IgD-negative memory B cell (primary cell): ENCODE measurements at regions not wholly inside any gene's neighbourhood (a gene's known extent, or its start where the extent isn't known, plus 50 kb on each side); places are given as distances from the start of the nearest gene placed in this dataset.
A peak's percentile ranks its signal among the peaks of the same experiment; 100 is the strongest.

Experiments
- H3K27ac Mint-ChIP-seq, 3 donors: one replicate each; pipeline ENCODE4 v1.8.0; 2020 to 2022; ENCODE audit warnings: mild to moderate bottlenecking in 3 of 3, mixed read lengths in 3 of 3, moderate library complexity in 1 of 3
- H3K27me3 Mint-ChIP-seq: one replicate; pipeline ENCODE4 v1.8.0; 2021; ENCODE audit warnings: mixed read lengths
- H3K36me3 Mint-ChIP-seq: one replicate; pipeline ENCODE4 v1.8.0; 2020; ENCODE audit warnings: mild to moderate bottlenecking, mixed read lengths
- H3K4me1 Mint-ChIP-seq, 3 donors: one replicate each; pipeline ENCODE4 v1.8.0; 2020 to 2022; ENCODE audit warnings: mixed read lengths in 3 of 3, mild to moderate bottlenecking in 1 of 3
- H3K4me3 Mint-ChIP-seq, 4 donors: one replicate each; pipeline ENCODE4 v1.8.0; 2020 to 2022; ENCODE audit warnings: mild to moderate bottlenecking in 4 of 4, mixed read lengths in 4 of 4, moderate library complexity in 3 of 4
- H3K9me3 Mint-ChIP-seq, 3 donors: one replicate each; pipeline ENCODE4 v1.8.0; 2020 to 2021; ENCODE audit warnings: mixed read lengths in 3 of 3, mild to moderate bottlenecking in 1 of 3

DNA sequence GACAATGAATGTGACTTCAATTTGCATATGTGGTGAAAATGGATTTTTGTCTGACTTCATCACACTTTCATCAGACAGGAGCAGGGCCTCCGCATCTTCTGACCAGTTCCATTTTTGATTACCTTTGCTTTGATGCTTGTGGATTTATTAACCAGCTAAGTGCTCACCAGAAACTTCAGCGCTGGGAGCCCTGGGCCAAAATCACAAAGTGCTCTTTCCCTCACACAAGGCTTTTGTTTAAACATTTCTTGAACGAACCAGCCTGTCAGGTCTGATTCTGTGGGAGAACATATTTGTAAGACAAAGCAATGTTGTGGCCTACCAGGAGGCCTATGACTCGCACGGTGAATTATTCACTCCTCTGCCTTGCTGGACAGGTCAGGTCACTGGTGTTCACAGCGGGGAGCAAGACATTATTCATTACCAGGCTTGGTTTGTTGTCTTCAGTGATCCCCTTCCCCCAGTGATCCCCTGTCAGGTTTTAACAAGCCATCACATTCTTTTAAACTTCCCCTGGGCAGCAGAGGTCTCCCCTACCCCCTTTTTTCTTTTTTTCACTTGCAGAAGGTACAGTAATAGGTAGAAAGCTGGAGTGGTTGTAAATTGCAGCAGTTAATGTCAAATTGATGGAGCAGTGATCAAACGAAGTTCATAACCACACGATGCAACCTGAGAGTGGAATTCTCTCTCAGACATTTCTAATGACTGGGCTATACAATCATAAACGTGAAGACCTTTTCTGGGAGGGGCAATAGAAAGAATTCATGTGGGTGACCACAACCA, 167.5 kb upstream of the PRICKLE1 start:
- Mint-ChIP-seq H3K9me3 (no peaks in the 10 kb centered on the region), H3K36me3 (no peaks in the 10 kb centered on the region), H3K27me3 (peaks cover 2% of the 10 kb centered on the region), H3K4me1 (no peaks in the 10 kb centered on the region), H3K27ac (no peak overlapping the region), H3K4me3 (no peak overlapping the region)

DNA sequence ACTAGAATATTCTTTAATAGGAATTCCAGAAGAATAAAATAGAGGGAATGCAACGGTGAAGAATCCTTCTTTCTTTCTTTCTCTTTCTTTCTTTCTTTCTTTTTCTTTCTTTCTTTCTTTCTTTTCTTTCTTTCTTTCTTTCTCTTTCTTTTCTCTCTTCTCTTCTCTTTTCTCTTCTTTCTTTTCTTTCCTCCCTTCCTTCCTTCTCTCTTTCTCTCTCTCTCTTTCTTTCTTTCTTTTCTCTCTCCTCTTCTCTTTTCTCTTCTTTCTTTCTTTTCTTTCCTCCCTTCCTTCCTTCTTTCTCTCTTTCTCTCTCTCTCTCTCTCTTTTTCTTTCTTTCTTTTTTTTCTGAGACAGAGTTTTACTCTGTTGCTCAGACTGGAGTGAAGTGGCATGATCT, 160.8 kb upstream of the PRICKLE1 start:
- Mint-ChIP-seq H3K4me3 (no peak overlapping the region), H3K27ac (no peak overlapping the region), H3K9me3 (peaks cover 5 to 6% (median 6%) of the 10 kb centered on the region in 3 donors), H3K4me1 (no peaks in the 10 kb centered on the region), H3K36me3 (no peaks in the 10 kb centered on the region), H3K27me3 (peaks cover 6% of the 10 kb centered on the region)

DNA sequence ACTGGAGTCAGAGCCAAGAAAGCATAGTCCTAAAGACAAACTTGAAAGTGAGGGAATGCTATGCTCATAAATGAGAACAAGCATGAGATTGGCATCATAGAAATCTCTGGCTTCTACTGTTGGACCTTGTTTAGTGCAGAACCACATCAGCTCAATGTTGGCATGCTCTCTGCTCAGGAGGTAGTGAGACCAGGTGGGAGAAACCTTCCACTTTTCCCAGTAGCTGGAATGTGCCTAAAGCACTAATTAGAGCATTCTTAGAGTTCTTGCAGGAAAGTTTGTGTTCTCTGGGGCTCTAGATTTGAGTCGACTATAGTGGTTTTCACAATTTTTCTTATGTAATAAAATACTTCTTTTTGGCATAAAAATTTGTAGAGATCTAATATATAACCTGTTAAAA, 159.7 kb upstream of the PRICKLE1 start:
- Mint-ChIP-seq H3K27ac (no peak overlapping the region), H3K27me3 (peaks cover 6% of the 10 kb centered on the region), H3K4me1 (no peaks in the 10 kb centered on the region), H3K4me3 (no peak overlapping the region), H3K36me3 (no peaks in the 10 kb centered on the region), H3K9me3 (peaks cover 5 to 9% (median 6%) of the 10 kb centered on the region in 3 donors)

DNA sequence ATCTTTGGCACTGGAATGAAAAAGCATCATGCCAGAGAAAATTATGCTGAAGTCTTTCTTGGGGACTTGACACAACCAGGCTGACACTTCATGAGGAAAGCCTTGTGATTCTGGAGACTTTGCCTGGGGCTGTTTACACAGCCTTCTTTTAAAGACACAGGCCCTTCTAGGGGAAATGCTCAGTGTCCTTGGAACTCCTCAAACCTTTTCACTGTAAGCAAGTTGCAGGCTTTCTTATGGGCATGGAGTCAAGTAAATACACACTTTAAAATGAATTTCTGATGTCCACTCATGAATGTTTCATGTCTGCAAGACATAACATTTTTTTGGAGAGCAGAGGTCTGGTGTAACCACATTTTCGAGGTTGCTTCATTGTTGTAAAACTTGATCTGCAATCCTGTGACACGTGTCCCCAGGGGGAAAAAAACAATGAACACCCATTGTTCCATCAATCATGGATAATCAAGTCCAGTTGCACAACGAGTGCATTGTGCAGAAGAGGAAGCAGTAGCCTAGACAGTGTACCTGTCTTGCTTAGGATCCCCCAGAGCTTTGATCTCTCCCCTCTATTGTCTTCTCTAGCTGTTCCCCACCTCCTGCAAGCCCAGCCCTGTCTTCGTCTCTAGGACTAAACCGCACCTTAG, 155.1 kb upstream of the PRICKLE1 start:
- Mint-ChIP-seq H3K4me3 (no peak overlapping the region), H3K27ac (no peak overlapping the region), H3K27me3 (no peaks in the 10 kb centered on the region), H3K36me3 (no peaks in the 10 kb centered on the region), H3K9me3 (peaks cover 5 to 12% (median 6%) of the 10 kb centered on the region in 3 donors), H3K4me1 (no peaks in the 10 kb centered on the region)

DNA sequence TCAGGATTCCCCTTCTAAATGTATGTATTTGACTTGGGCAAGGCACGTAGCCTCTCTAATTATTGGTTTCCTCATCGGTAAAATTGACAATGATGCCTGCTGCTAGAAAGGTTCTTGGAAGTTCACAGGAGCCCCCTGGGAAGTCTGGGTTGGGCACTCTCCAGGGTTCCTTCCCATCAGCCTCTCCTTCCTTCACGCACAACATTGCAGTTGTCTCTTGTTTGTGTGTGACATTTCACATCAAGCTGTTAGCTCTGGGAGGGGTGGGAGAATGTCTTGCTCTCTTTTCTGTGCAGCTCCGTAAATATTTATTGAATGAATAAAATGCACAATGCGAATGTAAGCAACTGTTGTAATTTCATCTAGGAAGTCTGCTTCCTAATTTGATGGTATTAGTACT, 153.2 kb upstream of the PRICKLE1 start:
- Mint-ChIP-seq H3K4me3 (no peak overlapping the region), H3K4me1 (no peaks in the 10 kb centered on the region), H3K27ac (no peak overlapping the region), H3K27me3 (no peaks in the 10 kb centered on the region), H3K9me3 (peaks cover 5 to 12% (median 6%) of the 10 kb centered on the region in 3 donors), H3K36me3 (no peaks in the 10 kb centered on the region)

DNA sequence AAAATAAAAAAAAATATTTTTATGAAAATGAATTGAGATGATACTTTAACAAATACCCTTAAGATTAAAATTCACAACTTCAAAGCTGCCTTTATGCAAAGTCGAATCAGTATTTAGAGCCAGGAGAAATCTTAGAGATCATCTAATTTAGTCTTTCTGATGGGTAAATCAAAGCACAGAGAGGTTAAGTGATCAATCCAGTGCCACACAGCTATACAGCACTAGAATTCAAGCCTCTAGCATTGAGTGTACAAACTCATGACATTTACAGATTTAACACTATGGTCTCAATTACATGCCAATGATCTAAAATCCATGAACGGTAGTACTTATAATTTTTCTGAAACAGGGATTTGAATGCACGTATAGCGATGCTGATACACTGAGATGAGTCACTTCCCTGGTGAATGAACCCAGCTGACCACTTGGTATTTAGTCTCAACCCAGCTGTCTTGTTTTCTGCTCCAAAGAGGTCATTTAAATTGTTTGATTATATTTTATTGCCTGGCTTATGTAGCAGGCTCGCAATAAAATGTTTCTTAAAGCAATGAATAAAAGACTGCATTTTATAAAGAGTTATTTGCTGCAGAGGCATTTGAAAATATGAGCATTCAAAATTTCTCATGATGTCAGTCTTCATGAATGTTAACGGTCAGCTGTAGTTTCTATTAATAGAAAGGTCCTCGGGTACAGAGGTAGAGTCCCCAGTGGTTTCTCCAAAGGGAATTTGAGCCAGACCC, 152.4 kb upstream of the PRICKLE1 start:
- H3K9me3 Mint-ChIP-seq: peaks cover under 1 to 12% (median 6%) of the 10 kb centered on the region in 3 donors
- no peaks in the 10 kb centered on the region for H3K4me1 Mint-ChIP-seq
- no peaks in the 10 kb centered on the region for H3K36me3 Mint-ChIP-seq
- H3K27ac Mint-ChIP-seq: no peak overlapping the region
- no peak overlapping the region for H3K4me3 Mint-ChIP-seq
- no peaks in the 10 kb centered on the region for H3K27me3 Mint-ChIP-seq

DNA sequence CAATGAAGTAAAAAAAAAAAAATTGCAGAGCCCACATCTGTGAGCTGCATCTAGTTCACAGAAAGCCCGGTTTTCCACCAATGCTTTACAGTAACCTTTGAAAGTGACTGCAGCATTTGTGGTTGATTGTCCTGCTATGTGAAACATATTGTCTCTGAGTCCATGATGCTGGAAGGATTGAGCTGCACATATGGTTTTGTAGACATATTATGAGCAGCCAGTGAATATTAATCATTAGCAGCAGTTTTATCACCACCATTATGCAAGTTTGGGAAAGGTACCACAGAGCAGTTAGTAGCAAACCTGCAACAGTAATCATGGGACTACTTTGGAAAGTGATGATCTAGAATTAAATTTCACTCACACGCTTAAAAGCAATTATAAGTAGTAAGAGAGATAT, 151.5 kb upstream of the PRICKLE1 start:
- Mint-ChIP-seq H3K27ac (no peak overlapping the region), H3K27me3 (no peaks in the 10 kb centered on the region), H3K4me1 (no peaks in the 10 kb centered on the region), H3K36me3 (no peaks in the 10 kb centered on the region), H3K9me3 (peaks cover 0 to 6% (median 0%) of the 10 kb centered on the region in 3 donors), H3K4me3 (no peak overlapping the region)

DNA sequence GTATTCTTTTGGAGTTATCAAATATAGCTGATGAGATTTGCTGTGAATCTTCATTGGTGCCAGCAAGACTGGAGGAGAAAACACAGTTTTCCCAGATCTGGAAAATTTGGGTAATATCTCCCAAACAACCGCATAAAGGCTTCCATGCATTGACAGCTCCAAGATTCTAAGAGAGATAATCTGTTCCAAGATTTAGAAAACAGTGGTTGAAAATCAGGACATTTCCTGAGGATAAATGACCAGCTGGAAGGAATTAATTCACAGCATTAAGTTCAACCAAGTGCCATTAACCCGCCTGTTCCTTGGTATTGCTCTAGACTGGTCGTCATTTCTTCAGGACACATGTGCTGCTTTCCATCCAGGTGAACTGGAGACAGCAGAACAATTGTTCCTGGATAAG, 147.9 kb upstream of the PRICKLE1 start:
- no peaks in the 10 kb centered on the region for H3K9me3 Mint-ChIP-seq
- no peak overlapping the region for H3K4me3 Mint-ChIP-seq
- no peaks in the 10 kb centered on the region for H3K4me1 Mint-ChIP-seq
- no peaks in the 10 kb centered on the region for H3K27me3 Mint-ChIP-seq
- H3K36me3 Mint-ChIP-seq: no peaks in the 10 kb centered on the region
- H3K27ac Mint-ChIP-seq: no peak overlapping the region

DNA sequence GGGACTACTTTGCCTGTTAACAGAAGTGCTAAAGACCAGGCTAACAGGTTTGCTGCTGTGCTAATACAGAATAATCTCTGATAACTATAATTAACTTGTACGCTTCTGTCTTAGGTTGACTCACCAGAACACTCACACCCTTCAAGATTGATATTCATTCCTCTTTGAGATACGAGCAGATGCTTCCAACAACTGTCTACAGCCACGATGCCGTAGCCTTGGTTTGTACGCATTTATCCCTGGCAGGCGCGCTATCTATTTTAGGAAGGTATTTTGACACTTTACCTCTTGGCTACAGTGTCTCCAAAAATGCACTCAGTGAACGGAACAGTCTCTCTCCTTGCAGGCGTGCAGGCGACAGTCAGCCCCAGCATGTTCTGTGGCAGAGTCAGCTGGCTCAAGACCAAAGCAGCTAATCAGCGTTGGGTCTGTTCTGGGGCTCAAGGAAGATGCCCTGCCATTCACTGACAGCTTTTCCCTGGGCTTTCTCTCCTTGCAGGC, 146.4 kb upstream of the PRICKLE1 start:
- H3K4me3 Mint-ChIP-seq: no peak overlapping the region
- H3K9me3 Mint-ChIP-seq: peaks cover 0 to 2% (median 0%) of the 10 kb centered on the region in 3 donors
- no peaks in the 10 kb centered on the region for H3K36me3 Mint-ChIP-seq
- no peaks in the 10 kb centered on the region for H3K4me1 Mint-ChIP-seq
- H3K27ac Mint-ChIP-seq: peak overlapping the region in 1 of 3 donors; percentile 10
- H3K27me3 Mint-ChIP-seq: no peaks in the 10 kb centered on the region

DNA sequence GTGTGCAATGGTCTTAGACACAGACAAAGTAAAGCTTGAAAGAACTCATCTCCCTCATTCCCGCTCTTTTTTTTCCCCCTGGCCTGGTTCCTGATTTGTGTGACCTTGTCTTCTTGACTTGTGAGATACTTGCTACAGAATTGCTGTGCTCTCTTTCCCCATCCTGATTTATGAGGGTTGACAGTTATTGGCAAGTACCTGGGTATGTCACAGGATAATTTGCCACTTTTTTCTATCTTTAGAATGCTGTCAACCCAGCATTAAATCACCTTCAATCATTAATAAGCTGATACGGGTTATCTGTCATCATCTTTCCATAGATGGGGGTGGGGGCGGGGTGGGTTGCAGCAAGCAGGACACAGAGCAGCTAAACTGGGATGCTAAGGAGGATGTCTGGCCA, 144.4 kb upstream of the PRICKLE1 start:
- Mint-ChIP-seq H3K27me3 (no peaks in the 10 kb centered on the region), H3K27ac (no peak overlapping the region), H3K36me3 (no peaks in the 10 kb centered on the region), H3K4me3 (no peak overlapping the region), H3K4me1 (no peaks in the 10 kb centered on the region), H3K9me3 (peaks cover 0 to 2% (median 0%) of the 10 kb centered on the region in 3 donors)

DNA sequence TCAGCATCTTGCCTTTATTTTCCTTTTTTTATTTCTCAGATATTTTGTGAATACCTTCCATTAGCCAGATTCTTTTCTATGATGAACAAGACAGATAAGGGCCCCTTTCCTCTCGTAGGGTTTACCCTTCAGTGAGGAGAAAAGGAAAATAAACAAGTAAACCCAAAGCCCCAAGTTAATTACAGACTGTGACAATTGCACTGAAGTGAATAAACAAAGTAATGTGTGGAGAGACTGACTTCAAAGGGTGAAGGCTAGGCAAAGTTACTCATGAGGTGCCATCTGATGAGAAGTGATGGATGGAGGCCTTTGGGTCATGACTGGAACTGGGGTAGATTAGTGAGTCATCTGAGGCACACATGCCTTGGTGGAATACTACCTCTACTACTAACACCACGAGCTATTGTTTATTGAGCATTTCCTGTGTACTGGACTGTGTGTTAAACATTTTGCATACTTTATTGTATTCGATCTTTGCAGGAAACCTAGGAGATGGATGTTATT, 143.4 kb upstream of the PRICKLE1 start:
- Mint-ChIP-seq H3K27me3 (no peaks in the 10 kb centered on the region), H3K36me3 (no peaks in the 10 kb centered on the region), H3K9me3 (peaks cover 0 to 2% (median 0%) of the 10 kb centered on the region in 3 donors), H3K4me1 (no peaks in the 10 kb centered on the region), H3K27ac (no peak overlapping the region), H3K4me3 (no peak overlapping the region)

DNA sequence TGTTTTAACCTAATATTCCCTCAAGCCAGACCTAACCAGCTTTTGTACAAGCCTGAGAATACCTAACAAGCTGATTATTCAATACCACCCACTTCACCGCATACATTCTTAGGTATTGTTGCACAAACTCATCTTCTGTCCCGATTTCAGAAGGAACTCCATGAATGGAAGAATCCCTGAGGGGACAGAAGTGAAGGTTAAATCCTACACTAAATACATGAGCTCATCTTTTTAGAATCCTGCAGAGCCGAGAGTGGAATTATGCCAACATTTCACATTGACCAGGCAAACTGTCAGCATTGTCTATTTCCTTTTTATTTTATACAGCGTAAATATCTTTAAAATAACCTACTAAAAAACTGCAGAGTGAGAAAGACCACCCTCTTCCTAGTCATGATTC, 140.7 kb upstream of the PRICKLE1 start:
- no peaks in the 10 kb centered on the region for H3K4me1 Mint-ChIP-seq
- H3K9me3 Mint-ChIP-seq: peaks cover 0 to 4% (median 0%) of the 10 kb centered on the region in 3 donors
- H3K27me3 Mint-ChIP-seq: no peaks in the 10 kb centered on the region
- no peak overlapping the region for H3K27ac Mint-ChIP-seq
- H3K36me3 Mint-ChIP-seq: no peaks in the 10 kb centered on the region
- H3K4me3 Mint-ChIP-seq: no peak overlapping the region

DNA sequence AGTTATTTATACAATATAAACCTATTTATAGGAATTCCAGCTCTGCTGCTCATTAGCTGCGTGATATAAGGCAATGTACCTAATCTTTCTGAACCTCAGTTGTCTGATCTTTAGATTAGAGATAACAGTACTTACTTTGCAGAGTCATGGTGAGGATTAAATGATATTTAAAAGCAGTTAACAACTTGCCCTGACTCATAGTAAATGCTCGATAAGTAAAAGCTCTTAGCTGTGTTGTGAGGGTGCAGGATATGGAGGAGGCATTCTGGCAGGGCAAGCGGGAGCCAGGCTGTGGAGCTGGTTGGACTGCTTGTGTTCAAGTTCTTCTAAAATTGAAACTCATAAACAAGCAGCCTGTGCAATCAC, 140.0 kb upstream of the PRICKLE1 start:
- no peak overlapping the region for H3K27ac Mint-ChIP-seq
- H3K4me3 Mint-ChIP-seq: no peak overlapping the region
- no peaks in the 10 kb centered on the region for H3K4me1 Mint-ChIP-seq

DNA sequence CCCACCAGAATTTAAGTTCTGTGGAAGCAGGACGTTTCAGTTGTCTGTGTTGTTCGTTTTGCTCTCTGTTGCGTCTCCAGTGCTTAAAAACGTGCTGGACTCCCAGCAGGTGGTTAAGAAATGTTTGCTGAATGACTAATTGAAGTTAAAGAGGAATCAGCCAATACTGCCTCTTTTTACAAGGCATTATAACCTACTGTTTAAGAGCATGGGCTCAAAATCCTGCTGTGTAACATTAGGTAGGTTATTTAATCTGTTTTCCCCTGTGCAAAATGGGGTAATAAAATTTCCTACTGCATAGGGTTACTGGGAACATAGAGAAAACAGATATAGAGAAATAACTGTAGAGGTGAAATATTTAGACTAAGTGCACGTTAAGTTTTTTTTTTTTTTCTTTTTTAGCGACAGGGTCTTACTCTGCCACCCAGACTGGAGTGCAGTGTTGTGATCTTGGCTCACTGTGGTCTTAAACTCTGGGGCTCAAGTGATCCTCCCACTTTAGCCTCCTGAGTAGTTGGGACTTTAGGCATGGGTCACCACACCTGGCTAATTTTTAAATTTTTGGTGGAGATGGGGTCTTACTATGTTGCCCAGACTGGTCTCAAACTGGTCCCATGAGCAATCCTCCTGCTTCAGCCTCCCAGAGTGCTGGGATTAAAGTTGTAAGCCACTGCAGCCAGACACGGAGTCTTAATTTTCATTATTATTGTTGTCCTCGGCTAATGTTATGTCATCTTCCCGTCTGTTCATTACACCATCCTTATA, 139.4 kb upstream of the PRICKLE1 start:
- H3K9me3 Mint-ChIP-seq: peaks cover 0 to 4% (median 4%) of the 10 kb centered on the region in 3 donors
- no peak overlapping the region for H3K27ac Mint-ChIP-seq
- H3K27me3 Mint-ChIP-seq: no peaks in the 10 kb centered on the region
- H3K36me3 Mint-ChIP-seq: no peaks in the 10 kb centered on the region
- no peak overlapping the region for H3K4me3 Mint-ChIP-seq
- H3K4me1 Mint-ChIP-seq: no peaks in the 10 kb centered on the region

More for the DNA sequence above, 140.0 kb upstream of the PRICKLE1 start:
- H3K9me3 Mint-ChIP-seq: peaks cover 0 to 4% (median under 1%) of the 10 kb centered on the region in 3 donors
- no peaks in the 10 kb centered on the region for H3K27me3 Mint-ChIP-seq
- H3K36me3 Mint-ChIP-seq: no peaks in the 10 kb centered on the region
